GDM1 (cell line): ENCODE measurements at regions not wholly inside any gene's neighbourhood (a gene's known extent, or its start where the extent isn't known, plus 50 kb on each side); places are given as distances from the start of the nearest gene placed in this dataset.
"Not testable (repeated sequence)": the region's sequence is repeated elsewhere in the genome, so short reads cannot be mapped to it uniquely, and the experiment has no call there.

ENCODE experiments used
- DNase-seq: peaks from one replicate; lab custom pipeline; 2025; lab: John Stamatoyannopoulos, UW

DNA sequence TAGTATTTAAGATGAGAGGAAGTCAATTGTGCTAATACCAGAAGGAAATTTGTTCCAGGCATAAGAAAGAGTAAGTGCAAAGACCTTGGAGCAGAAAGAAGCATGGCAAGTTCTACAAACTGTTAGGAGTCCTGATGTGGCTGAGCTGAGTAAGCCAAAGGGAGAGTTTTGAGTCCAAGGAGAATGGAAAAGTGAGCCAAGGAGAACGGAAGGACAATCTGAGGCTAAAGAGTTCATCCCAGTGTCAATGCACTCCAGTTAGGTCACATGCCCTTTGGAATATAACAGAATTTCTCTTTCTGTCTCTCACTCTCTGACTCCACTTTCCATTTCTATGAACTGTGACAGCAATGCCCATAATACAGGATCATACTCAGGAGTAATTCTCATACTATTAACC, 224.7 kb downstream of the CAAP1 start:
- no peak for DNase-seq

DNA sequence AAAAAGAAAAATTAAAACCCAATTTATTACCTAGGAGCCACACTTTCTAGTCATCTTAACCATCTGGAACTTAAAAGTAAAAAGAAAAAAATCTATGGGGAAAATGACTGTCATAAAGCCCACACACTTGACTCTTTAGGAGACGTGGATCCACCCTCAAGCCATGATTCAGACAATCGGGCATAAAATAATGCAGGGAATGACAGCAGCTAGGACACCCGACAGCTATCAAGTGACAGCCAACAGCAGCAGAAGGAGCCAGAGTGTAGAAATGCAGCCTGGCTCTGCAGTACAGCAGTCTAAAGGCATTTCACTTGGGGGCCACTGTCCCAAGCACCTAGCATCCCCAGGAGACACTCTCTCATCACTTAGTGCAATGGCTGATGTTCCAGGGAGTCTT, 226.9 kb downstream of the CAAP1 start:
- no peak for DNase-seq

DNA sequence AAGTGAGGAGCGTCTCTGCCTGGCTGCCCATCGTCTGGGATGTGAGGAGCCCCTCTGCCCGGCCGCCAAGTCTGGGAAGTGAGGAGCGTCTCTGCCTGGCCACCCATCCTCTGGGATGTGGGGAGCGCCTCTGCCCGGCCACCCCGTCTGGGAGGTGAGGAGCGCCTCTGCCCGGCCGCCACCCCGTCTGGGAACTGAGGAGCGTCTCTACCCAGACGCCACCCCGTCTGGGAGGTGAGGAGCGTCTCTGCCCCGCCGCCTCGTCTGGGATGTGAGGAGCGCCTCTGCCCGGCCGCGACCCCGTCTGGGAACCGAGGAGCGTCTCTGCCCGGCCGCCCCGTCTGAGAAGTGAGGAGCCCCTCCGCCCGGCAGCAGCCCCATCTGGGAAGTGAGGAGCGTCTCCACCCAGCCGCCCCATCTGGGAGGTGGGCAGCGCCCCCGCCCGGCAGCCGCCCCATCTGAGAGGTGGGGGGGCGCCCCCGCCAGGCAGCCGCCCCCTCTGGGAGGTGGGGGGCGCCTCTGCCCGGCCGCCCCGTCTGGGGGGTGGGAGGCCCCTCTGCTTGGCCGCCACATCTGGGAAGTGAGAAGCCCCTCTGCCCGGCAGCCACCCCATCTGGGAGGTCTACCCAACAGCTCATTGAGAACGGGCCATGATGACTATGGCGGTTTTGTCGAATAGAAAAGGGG, 228.4 kb downstream of the CAAP1 start:
- not testable (repeated sequence) for DNase-seq

DNA sequence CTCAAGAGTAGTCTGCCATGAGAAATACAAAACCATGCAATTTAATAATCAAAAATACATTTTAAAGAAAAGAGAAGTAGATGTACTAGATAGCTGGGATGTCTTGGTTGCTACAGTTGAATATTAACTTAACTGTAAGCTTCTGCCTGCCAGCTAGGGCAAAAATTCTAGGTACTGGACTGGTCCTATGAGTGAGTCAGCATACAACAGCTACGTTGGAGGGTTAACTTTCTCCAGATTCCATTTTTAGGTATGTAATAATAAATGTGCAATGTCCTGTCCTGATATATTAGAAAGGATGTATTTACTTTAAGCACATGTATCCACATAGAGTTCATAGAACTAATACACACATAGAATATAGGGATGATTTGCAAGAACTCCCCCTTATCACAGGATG, 230.1 kb downstream of the CAAP1 start:
- DNase-seq = no peak

DNA sequence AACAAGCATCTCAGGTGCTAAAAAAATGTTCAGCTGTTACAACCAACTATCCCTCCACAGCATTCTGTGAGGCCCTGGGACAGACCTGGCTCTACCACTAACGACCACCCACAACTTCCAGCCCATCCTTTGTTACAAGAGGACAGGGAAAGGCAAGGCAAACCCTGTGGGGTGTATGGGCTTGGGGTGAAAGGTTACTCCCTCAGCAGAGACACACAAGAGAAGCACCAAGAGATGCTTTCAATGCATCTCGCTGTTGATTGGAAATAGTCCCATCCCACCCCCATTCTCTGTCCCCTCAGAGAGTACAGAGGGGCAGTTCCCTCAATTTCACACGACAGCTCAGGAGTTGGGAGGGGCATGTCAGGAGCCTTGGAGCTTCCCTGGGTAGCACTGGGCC, 234.1 kb downstream of the CAAP1 start:
- no peak for DNase-seq

DNA sequence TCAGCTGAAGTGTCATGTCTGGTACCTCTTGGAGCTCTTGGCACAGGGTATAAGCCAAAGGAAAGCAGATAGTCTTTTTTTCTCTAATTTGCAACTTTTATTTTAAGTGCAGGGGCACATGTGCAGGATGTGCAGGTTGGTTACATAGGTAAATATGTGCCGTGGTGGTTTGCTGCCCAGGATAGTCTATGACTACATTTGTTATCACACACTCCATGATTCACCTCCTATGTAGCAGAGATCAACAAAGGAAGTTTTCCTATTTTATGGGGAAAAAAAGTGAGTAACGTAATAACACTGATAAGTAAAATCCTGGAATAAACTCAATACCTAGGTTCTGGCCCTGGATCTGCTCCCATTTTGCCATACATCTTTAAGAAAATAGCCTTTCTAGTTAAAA, 234.6 kb downstream of the CAAP1 start:
- no peak for DNase-seq

DNA sequence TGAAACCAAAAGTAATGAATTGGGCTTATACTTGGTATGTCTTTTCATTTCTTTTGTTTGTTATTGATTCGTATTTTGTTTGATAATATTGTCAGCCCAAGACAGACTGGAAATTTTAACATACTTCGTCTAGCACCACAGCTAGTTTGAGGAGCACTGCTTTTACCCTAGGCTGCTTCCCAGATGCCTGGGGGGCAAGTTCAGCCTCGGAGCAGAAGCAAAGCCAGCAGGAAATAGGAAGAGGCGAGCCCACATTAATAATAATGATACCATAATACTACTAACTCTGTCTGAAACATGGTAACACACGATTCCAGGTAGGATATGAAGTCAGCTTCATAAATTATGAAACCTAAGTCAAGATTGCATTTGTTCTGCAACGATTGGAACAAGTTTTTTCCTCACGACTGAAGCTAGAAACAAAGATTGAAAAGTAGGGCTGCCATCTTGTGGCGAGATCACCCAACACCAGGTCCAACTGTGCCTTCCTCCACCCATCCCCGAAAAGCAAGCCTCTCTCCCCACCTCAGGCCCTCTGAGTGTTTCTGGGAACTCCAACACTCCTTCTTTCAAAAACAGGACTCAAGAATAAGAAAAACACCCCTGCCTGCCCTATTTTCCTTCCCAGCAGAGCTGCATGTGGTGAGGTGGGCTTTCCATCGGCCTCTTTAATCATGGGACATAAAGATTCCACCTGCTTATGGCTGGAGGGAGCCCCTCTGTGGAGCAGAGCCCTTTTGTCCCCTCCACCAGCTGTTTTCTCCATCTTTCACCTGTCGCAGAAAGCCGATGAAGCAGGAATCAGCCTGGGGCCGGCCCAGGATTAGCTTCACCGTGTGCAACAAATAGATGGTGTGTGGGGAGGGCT, 236.4 kb downstream of the CAAP1 start:
- no peak for DNase-seq

DNA sequence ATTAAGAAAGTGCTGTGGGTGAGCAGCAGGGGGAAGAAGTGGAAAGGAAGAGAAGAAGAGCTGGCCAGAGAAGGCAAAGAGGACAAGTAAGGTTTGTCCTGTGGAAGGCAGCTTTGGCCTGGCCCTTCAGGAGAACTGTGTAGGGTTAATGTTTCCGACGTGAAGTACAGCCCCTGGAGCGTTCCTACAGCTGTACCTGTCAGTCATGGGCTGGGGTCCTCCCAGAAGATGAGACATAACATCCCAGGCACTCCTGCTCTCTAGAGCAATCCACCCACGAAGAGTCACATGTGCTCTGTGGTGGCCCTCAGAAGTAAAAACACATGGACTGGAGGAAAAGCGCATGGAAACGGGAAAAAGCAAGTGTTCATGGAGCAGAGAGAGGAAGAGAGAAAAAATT, 237.4 kb downstream of the CAAP1 start:
- DNase-seq = no peak

DNA sequence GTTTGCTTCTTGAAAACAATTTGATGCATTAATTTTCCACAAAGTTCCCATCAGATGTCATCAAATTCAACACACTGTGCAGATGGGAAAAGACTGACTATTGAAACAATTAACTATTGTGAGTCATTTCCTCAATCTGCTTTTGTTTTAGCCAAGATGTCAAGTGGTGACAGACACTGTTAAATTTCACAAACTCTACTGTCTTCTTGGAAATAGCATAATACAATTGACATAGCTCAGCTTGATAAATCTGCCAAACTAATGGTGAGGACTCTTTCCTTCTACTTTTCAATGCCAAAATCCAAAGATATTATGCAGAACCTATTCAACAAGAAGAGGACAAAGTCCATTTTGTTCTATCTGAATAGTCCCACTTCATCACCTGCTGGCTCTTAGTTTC, 242.3 kb downstream of the CAAP1 start:
- DNase-seq = no peak

DNA sequence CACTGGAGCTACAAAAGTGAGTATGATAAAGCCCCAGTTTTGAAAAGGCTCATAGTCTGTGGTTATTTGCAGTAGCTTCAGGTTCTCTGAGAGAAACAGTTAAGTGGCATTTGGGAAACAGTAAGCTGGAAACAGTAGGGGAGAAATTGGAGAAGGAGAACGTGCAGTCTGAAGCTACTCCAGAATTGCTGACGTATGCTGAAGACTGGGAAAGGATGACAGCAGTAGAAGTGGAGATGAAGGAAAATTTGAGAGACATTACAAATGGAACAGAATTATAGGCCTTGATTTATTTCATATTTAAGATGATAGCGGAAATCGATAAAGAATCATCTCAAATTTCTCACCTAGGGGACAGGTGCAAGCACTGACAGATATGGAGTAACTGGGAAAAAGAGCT, 248.8 kb downstream of the CAAP1 start:
- no peak for DNase-seq

DNA sequence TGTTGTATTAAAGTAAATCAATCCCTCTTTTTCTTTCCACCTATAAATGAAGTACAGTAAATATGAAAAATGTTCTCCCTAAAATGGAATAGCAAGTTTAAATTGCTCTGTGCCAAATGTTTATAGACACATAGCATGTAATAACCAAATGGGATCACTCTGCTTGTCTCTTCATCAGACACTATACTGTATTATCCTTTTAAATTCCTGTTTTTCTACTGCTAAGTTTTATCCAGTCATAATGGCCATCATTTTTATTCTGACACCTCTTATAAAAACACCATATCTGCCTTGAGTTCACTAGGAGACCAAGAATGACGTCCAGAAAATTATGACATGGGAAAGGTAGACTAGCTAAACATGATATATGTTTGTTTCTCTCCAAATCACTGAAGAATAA, 252.8 kb downstream of the CAAP1 start:
- no peak for DNase-seq

DNA sequence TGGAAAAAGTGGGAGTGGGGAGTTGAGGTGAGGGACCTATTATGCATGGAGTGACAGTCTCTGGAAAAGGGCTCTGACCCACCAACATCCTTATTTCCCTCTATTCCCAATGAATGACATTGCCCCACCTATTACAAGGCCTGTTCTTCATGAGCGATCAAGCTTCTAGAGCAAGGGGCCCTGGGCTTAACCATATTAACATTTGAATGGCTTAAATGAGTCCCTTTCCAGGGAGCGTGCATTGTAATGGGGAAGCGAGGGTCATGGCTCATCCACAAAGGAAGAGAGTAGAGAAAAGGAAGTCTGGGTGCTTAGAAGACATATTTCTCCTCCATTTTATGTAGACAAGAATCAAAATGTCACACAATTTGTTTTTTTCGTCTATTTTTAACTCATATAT, 255.5 kb downstream of the CAAP1 start:
- no peak for DNase-seq

DNA sequence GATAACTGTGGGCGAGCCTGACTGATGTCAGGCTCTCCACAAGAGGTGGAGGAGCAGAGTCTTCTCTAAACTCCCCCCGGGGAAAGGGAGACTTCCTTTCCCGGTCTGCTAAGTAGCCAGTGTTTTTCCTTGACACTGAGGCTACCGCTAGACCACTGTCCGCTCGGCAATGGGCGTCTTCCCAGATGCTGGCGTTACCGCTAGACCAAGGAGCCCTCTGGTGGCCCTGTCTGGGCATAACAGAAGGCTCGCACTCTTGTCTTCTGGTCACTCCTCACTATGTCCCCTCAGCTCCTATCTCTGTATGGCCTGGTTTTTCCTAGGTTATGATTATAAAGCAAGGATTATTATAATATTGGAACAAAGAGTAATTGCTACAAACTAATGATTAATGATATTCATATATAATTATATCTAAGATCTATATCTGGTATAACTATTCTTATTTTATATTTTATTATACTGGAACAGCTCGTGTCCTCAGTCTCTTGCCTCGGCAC, 278.7 kb downstream of the CAAP1 start:
- not testable (repeated sequence) for DNase-seq

DNA sequence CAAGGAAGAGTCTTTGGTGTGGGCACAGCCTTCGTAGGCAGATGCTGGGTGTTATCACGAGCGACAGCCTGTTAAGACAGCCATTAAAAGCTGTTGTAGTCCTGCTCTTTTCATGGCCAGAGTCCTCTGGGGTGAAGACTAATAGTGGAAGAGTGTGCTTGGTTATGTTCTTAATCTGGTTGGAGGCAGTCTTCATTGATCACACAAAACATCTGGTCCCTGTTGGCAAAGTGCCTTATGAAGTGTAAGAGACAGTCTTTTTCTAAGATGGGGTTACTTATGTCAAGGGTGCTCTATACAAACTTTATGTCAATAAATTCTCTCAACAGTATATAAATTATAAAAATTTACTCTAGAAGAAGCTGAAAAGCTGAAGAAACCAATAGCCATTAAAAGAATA, 280.4 kb downstream of the CAAP1 start:
- no peak for DNase-seq

DNA sequence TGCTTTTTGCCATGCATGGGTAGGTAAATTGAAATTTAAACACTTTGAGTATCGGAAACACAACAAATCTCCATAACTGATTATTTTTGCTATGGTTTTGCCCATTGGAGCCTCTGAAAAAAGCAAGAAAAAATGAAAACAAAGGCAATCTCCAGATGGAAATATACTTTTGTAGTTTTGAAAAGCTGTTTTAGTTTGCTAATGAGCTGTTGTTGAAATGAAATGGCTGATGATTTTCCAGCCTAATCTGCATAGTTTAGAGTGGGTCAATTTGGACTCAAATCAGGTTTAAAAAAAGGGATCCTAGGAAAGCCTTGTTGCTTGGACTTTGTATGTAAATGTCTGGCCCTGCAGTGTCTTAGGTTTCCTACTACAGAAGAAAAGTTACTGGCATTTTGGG, 285.8 kb downstream of the CAAP1 start:
- DNase-seq = no peak

DNA sequence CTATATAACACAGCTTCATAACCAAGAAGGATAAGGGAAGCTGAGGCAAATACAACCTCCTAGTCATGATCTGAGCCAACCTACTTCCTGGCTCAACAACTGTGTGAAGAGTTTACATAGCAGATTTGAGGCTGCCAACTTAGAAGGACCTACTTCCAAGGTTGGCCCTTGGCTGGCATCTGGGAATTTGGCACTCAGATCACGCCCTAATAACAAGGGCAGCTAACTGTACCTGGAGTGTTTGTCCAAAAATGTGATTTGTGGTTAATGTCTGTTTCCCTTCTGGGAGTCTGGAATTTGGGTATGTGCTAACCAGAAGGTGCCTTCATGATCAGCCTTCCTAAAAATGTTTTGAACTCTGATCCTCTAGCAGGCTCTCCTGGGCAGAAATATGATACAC, 287.2 kb downstream of the CAAP1 start:
- no peak for DNase-seq

DNA sequence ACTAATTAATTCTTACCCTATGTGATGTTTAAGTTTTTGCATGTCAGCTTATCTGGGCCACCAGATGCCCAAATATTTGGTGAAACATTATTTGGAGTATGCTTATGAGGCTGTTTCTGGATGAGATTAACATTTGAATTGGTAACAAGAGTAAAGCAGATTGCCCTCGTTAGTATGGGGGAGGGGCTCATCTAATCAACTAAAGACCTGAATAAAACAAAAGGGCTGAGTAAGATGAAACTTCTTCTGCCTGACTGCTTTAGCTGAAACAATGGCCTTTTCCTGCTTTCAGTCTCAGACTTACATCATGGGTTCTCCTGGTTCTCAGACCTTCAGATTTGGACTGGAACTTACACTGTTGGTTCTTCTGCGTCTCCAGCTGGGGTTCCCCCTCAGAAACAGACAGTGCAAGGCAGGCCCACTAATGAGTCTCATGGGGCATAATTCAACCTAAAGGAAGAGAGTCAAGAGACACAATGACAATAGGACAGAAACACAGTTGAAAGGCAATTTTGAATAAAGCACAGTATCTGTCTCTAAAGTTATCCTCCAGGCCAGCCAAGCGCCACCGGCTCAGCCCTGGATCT, 288.4 kb downstream of the CAAP1 start:
- no peak for DNase-seq

DNA sequence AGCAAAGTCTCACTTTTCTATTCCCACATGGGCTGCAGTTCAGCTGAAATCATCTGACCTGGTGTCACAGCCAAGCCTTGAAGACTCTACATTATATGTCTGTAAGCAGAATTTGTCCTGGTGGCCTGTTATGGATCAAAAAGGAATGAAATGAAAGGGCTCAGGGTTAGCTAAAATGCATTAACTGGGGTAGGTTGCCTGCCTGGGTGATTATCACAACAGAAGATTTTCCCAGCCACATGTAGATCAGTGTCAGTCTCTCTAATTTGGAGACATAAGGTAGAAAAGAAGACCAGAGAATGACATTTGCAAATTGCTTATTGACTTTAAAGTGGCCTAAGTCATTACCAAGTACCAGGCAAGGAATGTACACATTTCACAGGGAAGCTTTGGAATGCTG, 289.0 kb downstream of the CAAP1 start:
- DNase-seq = no peak

DNA sequence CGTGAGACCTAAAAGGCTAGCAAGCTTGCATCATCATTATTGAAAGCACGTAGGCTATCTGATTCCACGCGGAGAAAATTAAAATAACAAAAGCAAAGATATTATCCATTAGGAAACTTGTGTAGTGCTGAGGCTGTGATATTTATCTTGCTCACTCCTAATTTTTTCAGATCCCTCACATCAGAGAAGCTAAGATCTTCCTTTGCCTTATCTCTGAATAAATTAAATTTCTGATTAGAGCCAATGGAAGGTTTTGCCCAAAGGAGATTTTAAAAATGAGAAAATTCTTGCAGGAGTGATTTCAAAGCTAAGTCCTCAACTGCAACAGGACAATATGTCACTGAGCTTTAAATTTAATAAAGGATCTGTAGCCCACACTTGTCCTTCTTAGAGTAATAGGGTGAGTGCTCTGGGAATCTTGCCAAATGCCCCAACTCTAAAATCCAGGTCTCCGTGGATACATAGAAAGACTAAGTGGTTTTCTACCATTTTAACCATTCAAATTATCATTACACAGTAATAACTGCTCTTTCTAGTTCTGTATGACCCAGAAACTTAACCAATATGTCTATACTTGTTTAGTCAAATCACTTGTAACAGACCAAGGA, 295.0 kb downstream of the CAAP1 start:
- DNase-seq = no peak

DNA sequence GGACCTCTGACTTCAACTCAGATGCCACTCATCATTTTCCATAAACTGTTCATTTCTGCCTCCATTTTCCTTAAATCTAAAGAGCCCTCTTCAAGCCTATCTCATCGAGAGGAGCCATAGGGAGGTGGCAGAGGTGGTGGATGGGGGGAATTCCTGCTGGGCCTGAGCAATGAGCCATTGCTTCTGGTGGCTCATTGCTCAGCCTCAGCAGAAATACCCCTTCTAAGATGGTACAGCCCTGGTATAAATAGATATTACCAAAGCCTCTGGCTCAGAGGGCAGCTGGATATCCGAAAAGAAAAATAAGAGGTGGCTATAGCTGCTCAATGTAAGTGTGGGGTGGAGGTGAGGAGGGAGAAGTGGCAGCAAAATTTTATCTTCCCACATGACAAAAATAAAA, 313.5 kb downstream of the CAAP1 start:
- no peak for DNase-seq

DNA sequence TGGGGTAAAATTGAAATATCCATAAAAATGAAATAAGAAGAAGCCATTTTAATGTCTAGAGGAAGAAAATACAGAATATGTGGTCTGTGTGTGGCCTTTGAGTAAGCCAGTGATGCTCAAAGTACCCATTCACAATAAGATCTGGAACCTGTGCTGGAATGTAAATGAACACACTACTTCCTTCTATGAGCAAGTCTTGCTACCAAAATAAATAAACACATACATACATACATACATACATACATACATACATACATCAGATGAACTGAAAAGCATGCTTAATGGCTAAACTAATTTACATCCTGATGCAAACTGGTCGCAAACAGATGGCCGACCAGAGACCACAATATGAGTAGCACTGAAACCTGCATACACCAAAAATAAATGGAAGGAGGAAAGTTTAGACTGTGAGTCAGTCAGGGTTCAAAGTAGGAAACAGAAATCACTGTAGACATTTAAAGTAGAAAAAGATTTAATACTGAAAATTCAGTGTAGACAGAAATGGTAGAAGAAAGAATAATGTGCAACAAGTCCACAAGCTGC, 317.6 kb downstream of the CAAP1 start:
- no peak for DNase-seq

DNA sequence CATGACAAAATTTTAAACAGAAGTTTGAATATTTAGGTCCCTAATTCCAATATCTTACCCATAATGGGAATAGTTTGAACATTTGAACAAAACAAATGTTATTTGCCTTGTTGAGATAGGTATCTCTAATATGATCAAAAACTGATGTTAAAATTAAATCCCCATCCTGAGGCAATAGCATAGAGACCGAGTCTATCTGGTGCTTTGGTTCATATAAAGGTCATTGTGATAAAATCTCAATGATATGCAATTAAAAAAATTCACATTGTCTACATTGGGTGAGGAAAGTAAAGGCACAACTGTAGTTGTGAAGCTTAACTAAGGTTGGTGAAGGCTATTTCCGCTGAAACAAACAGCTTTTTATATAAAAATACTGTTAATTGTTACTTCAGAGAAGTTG, 318.3 kb downstream of the CAAP1 start:
- DNase-seq = no peak
